M059J (cell line): ENCODE measurements at regions not wholly inside any gene's neighbourhood (a gene's known extent, or its start where the extent isn't known, plus 50 kb on each side); places are given as distances from the start of the nearest gene placed in this dataset.

ENCODE experiments used
- DNase-seq: peaks from one replicate; pipeline ENCODE4 v3.0.0-alpha.2; 2012; ENCODE audit warnings: low read depth

DNA sequence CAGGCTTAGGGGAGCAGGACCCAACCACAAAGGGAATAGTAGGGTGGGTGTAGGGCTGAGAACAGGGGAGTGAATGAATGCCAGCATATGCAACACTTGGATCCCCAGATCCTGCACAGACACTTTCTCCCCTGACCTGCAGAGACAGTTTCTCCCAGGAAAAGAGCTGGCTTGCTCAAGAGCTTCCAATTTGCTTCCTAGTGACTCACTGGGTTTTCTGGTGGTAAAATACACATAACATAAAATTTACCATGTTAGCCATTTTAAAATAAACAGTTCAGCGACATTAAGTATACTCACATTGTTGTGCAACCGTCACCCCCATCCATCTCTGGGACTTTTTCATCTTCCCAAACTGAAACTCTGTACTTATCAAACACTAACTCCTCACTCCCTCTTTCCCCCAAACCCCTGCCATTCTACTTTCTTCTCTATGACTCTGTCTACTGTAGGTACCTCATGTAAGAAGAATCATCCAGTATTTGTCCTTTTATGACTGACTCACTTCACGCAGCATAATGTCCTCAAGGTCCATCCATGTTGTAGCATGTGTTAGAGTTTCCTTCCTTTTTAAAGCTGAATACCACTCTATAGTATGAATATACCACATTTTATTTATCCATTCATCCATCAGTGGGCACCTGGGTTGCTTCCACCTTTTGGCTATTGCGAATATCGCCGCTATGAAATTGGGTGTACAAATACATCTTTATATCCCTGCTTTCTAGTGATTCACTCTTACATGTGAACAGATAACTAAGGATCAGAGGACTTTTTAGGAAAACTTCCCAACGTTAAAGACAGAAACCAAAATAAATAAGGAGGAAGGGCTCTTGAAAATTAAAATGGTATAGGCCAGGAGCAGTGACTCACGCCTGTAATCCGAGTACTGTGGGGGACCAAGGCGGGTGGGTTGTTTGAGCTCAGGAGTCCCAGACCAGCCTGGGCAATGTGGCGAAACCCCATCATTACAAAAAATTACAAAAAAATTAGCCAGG is 95.6 kb upstream of the TJP1 start:
- DNase-seq, result peak; percentile 59

DNA sequence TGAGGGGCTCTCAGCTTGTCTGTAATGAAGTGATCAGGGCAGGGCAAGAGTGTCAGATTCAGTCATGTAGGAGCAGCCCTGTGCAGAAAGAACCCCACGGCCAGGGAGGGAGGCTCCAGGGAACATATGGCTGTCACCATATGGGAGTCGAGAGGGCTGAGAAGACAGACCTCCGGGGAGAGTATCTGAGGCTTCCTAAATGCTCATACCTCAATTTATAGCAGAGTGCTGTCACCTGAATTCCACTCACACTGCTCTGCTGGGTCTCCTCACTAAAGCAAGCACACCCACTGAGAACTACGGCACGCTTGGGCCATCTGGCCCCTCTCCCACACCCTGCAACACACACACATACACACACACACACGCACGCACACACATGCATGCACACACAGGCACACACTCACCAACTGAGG is 92.3 kb upstream of the TJP1 start:
- DNase-seq, result no peak

DNA sequence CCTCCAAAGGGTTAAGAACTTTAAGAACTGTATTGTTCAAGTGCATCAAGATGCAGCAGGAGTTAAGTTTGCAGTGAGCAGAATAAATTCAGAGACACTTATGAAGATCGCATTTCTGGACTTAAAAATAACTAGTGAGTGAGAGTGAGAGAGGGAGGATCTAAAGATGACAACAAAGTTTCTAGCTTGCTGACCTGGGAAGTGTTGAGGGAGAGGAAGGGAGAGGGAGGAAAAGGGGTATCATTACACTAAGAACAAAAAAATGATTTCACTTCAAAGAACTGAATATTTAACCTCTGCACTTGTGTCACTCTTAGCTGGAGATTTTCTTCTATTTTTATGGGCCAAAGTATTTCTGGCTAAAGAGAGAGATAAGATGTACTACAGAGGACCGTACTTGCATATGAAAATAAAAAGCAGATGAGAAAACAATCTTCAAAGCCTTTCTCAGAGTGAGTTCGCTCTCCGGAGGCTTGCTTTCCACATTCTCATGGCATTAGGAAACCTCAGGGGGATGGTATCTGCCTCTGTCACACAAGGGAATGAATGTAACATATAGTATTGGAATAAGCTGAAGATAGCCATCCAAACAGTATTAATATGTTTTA is 91.4 kb upstream of the TJP1 start:
- no peak for DNase-seq

DNA sequence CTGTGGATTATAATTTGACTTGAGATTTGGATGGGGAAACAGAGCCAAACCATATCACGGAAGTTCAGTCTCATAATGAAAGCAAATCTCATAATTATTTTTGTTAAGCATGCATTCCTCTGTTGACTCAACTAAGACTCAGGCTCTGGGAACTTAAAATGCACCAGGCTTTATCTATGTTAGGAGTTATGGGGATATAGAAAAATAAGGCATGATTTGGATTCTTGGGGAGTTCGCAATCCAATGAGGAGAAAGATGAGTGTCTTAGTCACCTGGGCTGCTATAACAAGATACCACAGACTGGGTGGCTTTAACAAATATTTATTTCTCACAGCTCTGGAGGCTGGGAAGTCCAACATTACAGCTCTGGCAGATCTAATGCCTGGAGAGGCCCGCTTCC is 89.4 kb upstream of the TJP1 start:
- no peak for DNase-seq

DNA sequence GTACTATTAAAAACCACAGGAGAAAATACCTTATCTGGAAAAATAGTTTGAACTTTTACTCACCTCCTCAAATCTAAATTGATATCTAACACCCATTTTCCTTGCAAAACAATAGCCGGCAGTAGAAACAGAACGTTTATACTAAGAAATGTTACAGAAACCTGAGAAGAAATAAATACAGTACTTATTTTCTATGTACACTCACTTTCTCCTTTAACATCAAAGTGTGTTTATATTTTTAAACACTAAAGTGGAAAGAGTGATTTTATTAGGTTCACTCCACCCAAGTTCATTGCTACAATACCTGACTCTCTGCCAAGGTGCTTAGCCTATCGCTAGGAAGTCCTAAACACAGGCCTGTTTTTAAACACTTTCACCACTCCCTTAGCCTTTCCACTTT is 87.8 kb upstream of the TJP1 start:
- DNase-seq, result peak; percentile 20

DNA sequence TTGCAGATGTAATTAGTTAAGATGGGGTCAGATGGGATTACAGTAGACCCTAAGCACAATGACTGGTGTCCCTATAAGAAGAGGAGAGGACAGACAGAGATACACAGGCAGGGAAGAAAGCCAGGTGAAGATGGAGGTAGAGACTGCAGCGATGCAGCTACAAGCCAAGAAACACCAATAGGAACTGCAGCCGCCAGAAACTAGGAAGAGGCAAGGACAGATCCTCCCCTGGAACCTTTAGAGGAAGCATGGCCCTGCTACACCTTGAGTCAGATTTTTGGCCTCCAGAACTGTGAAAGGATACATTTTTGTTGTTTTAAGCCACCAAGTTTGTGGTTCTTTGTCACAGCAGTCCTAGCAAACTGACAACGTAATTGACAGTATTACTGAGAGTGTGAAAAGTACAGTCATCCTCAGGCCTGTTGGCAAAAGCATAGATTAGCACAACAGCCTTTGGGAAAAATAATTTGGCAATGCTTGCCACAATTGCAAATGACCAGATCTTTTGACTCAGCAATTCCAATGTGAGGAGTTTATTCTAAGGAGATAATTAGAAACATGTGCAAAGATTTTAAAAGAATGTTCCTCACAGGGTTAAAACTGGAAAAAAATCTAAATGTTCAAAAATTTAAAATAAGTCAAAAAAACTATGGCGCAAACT is 82.6 kb upstream of the TJP1 start:
- DNase-seq, result no peak

DNA sequence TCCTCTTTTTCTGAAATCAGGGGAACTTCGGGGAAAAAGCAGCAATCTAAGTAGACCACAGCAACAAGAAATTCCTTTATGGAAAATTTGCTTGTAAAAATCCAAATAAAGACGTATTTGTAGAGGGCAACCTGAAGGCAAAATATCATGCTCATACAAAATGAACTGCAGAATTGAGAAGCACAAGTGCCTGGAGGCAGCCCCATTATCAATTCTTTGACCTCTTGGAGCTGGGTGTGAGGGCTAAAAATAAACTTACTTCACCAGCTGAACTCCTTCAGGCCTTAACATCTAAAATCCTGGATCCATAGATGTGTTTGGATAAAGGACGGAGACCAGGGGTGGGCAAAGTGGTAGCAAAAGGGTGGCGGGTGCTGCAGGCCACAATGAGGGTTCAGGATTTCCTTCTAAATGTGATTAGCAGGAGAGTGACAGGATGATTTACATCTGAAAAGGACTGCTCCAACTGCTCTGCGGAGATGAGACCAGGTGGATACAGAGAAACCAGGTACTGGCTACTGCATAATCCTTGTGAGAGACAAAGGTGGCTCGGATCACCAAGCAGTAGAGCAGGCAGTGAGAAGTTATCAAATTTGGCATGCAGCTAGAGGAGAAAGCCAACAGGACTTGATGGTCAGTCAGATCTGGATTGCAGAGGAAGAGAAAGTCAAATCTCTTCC is 81.7 kb upstream of the TJP1 start:
- DNase-seq, result no peak

DNA sequence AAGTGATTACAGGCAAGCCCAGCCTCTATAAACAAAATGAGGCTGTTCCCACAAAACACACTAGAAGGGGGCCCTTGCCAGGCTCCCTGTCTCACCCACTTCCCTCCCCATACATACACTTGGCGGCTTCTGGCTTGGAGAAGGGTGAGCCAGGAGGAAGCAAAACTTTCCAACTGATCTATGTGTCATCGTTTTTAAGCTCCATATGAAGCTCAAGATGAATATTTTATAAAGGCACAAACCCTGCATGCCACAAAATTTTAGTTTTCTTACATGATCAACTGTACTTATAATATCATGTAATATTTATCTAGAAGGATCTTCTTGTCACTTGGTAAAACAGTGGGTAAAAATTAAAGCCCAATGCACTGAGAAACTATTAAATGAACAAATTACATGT is 80.8 kb upstream of the TJP1 start:
- no peak for DNase-seq

DNA sequence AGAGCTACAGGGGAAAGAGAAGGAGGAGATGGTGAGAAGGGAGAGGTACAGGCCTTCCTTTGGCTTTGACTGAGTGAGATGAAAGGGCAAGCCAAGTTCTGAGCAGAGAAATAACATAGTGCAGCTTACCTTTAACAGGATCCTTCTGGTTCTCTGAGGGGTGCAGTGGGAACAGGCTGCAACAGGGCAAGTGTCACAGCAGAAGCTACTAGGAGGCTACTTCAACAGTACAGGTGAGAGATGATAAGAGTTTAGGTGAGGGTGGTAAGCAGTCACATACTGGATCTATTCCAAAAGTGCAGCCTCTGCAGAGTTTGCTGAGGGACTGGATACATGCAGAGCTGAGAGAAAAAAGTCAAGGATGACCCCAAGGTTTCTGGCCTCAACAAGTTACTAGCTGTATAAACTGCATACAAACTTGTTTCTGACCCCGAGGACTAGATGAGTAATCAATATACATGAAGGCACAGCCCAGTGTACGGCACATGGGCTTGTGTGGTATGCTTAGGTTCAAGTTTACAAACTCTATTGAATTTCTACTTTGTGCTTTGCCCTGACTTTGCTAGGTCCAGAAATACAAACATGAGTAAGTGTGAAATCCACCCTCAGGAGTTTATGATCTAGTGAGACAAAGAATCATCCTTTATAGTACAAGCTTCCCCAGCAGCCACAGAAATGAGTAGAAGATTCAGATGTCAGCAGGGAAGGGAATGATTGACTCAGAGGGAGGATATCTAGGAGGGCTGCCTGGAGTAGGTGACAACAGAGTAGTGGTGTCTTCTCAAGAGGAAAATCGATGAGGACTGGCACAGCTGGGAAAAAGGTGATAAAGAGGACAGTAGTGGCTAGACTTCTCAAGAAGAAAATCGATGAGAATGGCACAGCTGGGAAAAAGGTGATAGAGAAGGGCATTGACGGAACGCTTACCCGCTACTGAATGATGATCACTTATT is 78.2 kb upstream of the TJP1 start:
- no peak for DNase-seq

DNA sequence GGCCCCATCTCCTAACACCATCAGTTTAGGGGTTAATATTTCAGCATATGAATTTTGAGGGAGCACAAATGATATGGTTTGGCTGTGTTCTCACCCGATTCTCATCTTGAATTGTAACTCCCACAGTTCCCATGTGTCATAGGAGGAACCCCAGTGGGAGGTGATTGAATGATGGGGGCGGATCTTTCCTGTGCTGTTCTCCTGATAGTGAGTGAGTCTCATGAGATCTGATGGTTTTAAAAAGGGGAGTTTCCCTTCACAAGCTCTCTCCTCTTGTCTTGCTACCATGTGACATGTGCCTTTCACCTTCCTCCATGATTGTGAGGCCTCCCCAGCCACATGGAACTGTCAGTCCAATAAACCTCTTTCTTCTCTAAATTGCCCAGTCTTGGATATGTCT is 73.8 kb upstream of the TJP1 start:
- no peak for DNase-seq

DNA sequence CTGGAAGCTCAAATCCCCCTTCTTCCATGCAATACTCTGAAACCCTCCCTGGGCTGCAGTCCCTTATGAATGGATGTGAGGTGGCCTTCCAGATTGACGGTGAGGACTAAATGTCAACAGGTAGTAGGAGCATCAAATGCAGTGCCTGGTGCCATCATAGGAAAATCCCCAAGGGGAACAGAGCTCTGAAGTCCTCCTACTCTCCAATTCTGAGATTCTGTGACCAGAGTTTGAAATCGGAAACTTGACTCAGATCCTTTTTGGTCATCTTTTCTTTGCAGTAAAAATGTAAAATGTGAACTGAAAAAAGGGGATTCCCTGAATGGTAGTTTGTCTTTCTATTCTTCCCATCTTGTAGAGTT is 68.8 kb upstream of the TJP1 start:
- DNase-seq, result no peak

DNA sequence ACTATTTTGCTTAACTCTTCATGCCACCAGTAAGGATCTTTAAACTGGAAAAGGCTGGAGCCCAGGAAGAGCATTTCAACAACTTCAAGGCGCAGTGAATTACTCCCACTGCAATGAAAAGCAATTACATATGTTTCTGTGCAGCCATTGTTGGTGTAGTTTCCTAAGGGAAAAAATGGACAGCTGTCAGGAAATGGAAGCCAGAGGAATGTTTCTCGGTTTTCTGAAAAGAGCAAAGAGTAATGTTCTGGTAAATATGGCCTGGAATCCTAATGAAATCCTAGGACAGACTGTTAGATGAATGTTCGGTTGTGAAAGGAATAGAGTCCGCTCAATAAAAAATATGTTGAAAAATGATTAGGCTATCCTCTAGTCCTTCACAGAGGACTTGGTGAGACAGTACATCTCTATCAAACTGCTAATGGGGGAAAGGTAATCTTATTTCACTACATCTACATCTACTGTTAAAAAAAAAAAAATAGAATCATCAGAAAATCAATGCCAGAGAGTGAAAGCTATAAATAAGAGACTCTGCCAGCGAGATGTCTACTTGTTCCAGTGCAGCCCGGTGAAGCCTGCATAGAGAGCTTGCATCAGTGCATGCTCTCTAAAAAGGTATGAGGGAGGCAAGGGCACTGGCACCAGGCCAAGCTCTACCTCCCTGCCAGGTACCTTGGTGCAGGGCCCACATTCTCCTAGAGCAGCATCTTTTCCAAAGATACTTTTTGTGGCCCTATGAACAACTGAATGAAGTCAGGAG is 68.2 kb upstream of the TJP1 start:
- DNase-seq, result no peak

DNA sequence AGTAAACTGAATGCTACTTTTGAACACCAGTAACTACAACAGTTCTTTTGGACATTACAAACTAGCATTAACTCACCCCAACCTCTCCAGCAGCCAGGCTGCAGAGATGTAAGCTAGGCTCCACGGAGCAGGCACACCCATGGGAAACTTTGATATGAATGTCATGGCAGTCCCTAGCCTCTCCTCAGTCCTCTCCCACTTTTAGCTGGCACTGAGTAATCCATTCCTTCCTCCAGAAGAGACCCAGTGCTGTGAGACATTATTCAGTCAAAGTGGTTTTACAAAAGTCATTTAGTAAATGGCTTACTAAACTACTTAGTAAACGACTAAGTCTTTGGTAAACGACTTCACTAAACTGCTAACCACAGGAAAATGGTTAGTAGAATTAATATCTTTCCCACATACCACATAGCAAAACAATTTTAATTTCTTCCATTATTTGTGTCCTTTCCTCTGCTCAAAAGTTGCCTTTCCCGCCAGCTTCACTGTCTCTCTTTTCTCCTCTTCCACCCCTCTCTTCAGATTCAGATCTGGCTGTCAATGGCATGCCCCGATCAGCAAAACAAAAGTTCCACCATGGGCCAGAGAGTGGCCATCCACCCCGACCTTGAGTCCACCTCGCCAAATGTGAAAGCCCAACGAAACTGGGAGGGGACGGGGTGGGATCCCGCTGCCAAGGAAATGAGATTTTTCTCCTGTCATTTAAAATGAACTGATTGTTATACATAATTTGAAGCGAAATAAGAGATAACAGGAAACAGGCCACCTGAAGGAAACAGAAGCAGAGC is 67.5 kb upstream of the TJP1 start:
- peak; percentile 5 for DNase-seq

DNA sequence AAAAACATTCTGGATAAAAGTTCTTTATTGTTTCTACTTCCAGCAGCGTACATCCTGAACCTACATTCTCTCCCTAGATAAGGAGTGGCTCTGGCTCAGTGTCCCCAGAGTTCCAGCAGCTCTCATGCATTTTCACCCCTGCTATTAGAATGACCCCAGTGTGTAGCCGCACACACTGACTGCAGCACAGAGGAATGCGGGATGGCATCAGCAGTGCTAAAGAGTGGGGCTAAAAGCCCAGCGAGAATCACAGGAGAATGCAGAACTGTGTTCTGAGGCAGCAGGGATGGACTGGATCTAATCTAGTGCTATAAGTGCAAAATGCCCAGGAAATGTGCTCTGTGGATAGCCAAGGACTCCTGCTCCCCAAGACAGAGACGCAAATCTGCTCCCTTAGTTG is 66.4 kb upstream of the TJP1 start:
- DNase-seq, result peak; percentile 37

DNA sequence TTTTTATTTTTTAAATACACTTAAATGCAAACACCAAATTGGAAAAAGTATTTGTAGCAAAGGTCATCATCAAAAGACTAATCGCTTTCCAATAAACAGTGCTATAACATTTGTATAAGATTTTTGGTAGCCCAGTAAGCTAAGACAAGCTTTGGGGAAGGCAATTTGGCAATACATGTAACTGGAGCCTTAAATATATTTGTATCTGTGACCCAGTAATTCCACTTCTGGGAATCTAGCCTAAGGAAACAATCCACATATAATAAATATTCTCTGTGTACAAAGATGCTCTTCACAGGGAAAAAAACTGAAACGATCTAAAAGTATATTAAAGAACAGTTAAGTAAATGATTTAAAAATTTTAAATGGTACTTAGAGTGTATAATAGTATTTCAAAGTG is 65.5 kb upstream of the TJP1 start:
- no peak for DNase-seq

DNA sequence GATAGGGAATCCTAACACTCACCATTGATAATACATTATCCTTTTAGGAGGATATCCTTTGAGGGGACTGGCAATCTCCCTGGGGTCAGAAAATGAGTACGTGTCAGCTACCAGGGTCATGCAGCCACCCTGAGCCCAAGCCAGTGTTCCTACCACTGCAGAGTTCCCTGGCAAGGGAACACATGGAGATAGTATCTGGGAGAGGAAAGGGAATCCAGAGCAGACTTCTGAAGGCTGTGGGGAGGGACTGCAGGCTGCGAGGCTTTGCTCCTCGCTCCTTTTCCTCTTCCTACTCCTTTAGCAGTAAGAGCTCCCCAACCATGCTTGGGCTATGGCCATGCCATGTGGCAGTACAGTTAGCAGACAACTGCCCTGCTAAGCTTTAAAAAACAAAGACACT is 62.9 kb upstream of the TJP1 start:
- DNase-seq, result no peak

DNA sequence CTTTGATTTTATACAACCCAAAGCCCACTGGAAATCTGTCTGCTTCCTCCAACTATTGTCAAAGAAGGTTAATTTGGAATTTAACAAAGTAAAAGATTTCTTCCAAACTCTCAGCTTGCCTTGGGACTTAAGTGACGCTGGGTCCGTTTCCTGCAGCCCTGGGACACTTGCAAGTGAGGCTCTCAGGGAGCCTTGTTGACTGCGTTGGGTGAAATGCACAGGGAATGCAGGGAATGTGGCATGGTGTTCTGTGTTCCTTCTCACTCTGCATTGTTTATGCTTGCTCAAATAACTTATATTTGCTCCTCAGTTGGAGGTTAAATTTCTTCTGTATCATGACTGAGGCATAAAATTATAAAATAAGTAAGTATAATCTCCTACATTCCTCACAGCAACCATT is 60.9 kb upstream of the TJP1 start:
- DNase-seq, result no peak

DNA sequence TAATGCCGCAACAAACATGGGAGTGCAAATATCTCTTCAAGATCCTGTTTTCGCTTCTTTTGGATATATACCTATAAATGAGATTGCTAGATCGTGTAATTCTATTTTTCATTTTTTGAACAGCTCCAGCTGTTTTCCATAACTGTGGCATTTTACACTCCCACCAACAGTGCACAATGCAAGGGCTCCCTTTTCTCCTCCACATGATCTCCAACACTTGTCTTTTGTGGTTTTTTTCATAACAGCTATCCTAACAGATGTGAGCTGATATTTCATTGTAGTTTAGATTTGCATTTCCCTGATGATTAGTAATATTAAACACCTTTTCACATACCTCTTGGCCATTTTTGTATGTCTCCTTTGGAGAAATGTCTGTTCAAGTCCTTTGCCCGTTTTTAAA is 58.6 kb upstream of the TJP1 start:
- DNase-seq, result no peak

DNA sequence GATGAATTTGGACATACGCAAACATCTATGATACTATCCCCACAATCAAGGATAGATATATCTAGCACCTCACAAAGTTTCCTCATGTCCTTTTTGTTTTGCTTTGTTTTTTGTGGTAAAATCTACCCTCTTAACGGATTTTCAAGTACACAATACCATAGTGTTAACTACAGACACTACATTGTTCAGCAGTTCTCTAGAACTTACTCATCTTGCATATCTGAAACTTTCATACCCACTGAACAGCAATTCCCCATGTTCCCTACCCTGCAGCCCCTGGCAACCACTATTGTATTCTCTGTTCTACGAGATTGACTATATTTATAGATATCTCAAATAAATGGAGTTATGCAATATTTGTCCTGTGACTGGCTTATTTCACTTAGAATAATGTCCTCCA is 58.1 kb upstream of the TJP1 start:
- no peak for DNase-seq

DNA sequence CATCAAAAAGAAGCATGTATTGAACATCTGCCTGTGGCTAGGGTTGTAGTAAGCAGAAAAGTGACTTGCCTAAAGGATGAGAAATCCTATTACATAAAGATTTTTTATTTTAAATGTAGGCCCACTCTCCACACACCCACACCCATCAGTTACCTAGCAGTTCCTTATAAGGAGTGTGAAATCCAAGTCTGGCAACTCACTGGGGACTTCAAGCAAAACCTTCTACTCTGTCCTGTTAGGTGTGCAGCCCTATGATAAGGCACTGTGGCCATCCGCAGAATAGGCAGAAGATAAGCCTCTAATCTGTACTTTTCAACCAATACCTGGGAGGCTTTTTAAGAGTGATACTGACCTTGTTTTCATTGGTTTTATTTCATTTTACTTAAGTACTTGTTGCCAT is 52.7 kb upstream of the TJP1 start:
- DNase-seq, result no peak
